Liver (tissue), 8 donors: ENCODE measurements at regions not wholly inside any gene's neighbourhood (a gene's known extent, or its start where the extent isn't known, plus 50 kb on each side); places are given as distances from the start of the nearest gene placed in this dataset.

ENCODE experiments used
- DNase-seq: peaks from one replicate; pipeline ENCODE4 v3.0.0-alpha.2; 2017; ENCODE audit warnings: low spot score
- H3K27ac ChIP-seq, 2 donors: one replicate each; pipeline ENCODE4 v1.7.0; 2013; ENCODE audit warnings: inconsistent platforms in 2 of 2, low read length in 2 of 2, control low read depth in 1 of 2, low read depth in 1 of 2, mild to moderate bottlenecking in 1 of 2
- H3K27me3 ChIP-seq, 4 donors: one replicate each; pipeline versions ENCODE4 v1.6.1 to v1.7.0; 2013; ENCODE audit warnings: low read length in 3 of 4, inconsistent platforms in 1 of 4, mild to moderate bottlenecking in 1 of 4, moderate library complexity in 1 of 4; ENCODE audit not compliant: control insufficient read depth in 4 of 4, insufficient read depth in 4 of 4
- H3K36me3 ChIP-seq, 4 donors: one replicate each; pipeline versions ENCODE4 v1.6.1 to v1.7.0; 2013; ENCODE audit warnings: low read length in 3 of 4, mild to moderate bottlenecking in 3 of 4, low read depth in 1 of 4, moderate library complexity in 1 of 4; ENCODE audit not compliant: control insufficient read depth in 4 of 4, insufficient read depth in 3 of 4
- H3K4me1 ChIP-seq, 4 donors: one replicate each; pipeline versions ENCODE4 v1.6.1 to v1.7.0; 2013; ENCODE audit warnings: low read length in 3 of 4, mild to moderate bottlenecking in 3 of 4, moderate library complexity in 1 of 4; ENCODE audit not compliant: control insufficient read depth in 4 of 4, insufficient read depth in 4 of 4
- H3K4me3 ChIP-seq, 3 donors: one replicate each; pipeline versions ENCODE4 v1.6.1 to v1.7.0; 2013; ENCODE audit warnings: low read length in 3 of 3, control low read depth in 1 of 3, low read depth in 1 of 3, mild to moderate bottlenecking in 1 of 3
- H3K9ac ChIP-seq, 2 donors: one replicate each; pipeline ENCODE4 v1.7.0; 2013; ENCODE audit warnings: low read length in 2 of 2, mild to moderate bottlenecking in 2 of 2, moderate library complexity in 2 of 2, control low read depth in 1 of 2, low read depth in 1 of 2
- H3K9me3 ChIP-seq, 4 donors: one replicate each; pipeline versions ENCODE4 v1.6.1 to v1.7.0; 2013; ENCODE audit warnings: low read length in 3 of 4; ENCODE audit not compliant: control insufficient read depth in 4 of 4
- ATF3 ChIP-seq: IDR thresholded peaks from 2 replicates; pipeline ENCODE4 v1.6.1; 2016; ENCODE audit warnings: antibody characterized with exemption
- CTCF ChIP-seq: fragments of 150-350 bp; IDR thresholded peaks from 2 replicates; pipeline ENCODE4 v1.5.1; 2017; ENCODE audit warnings: improper control_type of control experiment, low read depth, low read length; ENCODE audit not compliant: missing input control
- EGR1 ChIP-seq, 2 donors: IDR thresholded peaks; 2 replicates each; pipeline ENCODE4 v1.6.1; 2016 to 2018; ENCODE audit warnings: antibody characterized with exemption in 2 of 2, low read depth in 2 of 2
- FOXA1 ChIP-seq: IDR thresholded peaks from 2 replicates; pipeline ENCODE4 v1.6.1; 2016; ENCODE audit warnings: antibody characterized with exemption
- FOXA2 ChIP-seq: IDR thresholded peaks from 2 replicates; pipeline ENCODE4 v1.6.1; 2016; ENCODE audit warnings: antibody characterized with exemption
- GABPA ChIP-seq, 2 donors: IDR thresholded peaks in 1 of 2; conservative IDR thresholded peaks in 1 of 2; 2 replicates each; pipeline ENCODE4 v1.6.1; 2016; ENCODE audit warnings: antibody characterized with exemption in 2 of 2, mild to moderate bottlenecking in 1 of 2, moderate library complexity in 1 of 2
- HNF4A ChIP-seq, 2 donors: conservative IDR thresholded peaks; 2 replicates each; pipeline ENCODE4 v1.6.1; 2016; ENCODE audit warnings: antibody characterized with exemption in 2 of 2, mild to moderate bottlenecking in 2 of 2
- HNF4G ChIP-seq: IDR thresholded peaks from 2 replicates; pipeline ENCODE4 v1.6.1; 2016; ENCODE audit warnings: antibody characterized with exemption
- JUND ChIP-seq, 2 donors: IDR thresholded peaks; 2 replicates each; pipeline ENCODE4 v1.6.1; 2016; ENCODE audit warnings: antibody characterized with exemption in 2 of 2
- NR2F2 ChIP-seq: IDR thresholded peaks from 2 replicates; pipeline ENCODE4 v1.6.1; 2016; ENCODE audit warnings: antibody characterized with exemption
- RAD21 ChIP-seq, 2 donors: IDR thresholded peaks; 2 replicates each; pipeline ENCODE4 v1.6.1; 2016; ENCODE audit warnings: antibody characterized with exemption in 2 of 2, mild to moderate bottlenecking in 2 of 2
- REST ChIP-seq: IDR thresholded peaks from 2 replicates; pipeline ENCODE4 v1.6.1; 2016; ENCODE audit warnings: antibody characterized with exemption, mild to moderate bottlenecking
- RXRA ChIP-seq, 2 donors: IDR thresholded peaks; 2 replicates each; pipeline ENCODE4 v1.6.1; 2017 to 2018; ENCODE audit warnings: antibody characterized with exemption in 2 of 2, mild to moderate bottlenecking in 1 of 2
- SP1 ChIP-seq: IDR thresholded peaks from 2 replicates; pipeline ENCODE4 v1.6.1; 2018; ENCODE audit warnings: antibody characterized with exemption, mild to moderate bottlenecking
- TAF1 ChIP-seq: conservative IDR thresholded peaks from 2 replicates; pipeline ENCODE4 v1.6.1; 2016; ENCODE audit warnings: antibody characterized with exemption, mild to moderate bottlenecking
- YY1 ChIP-seq: IDR thresholded peaks from 2 replicates; pipeline ENCODE4 v1.6.1; 2016; ENCODE audit warnings: antibody characterized with exemption, mild to moderate bottlenecking
- ZBTB33 ChIP-seq: IDR thresholded peaks from 2 replicates; pipeline ENCODE4 v1.6.1; 2016; ENCODE audit warnings: antibody characterized with exemption
- WGBS: extraction: QIAGEN DNeasy Blood & Tissue Kit; methylation state at CpG from one replicate; pipeline ENCODE4 v1.1.7; 2013; 5-methylcytosine and 5-hydroxymethylcytosine counted together
- donor health status: healthy.
- donor health status: healthy.
- donor health status: healthy.
- donor health status: healthy.
- donor health status: healthy.

- DNase-seq = no peak
- Histone ChIP-seq H3K4me3 (no peak overlapping the region), H3K9ac (no peak overlapping the region), H3K27me3 (peaks cover 0 to 2% (median 0%) of the 10 kb centered on the region in 4 donors), H3K27ac (no peak overlapping the region), H3K36me3 (no peaks in the 10 kb centered on the region), H3K9me3 (no peaks in the 10 kb centered on the region), H3K4me1 (no peaks in the 10 kb centered on the region)
- TF ChIP-seq EGR1 (IDR thresholded peaks at IDR 0.05; ENCODE audit: low read depth in 2 of 2) = no peak
- no peak for TF ChIP-seq FOXA2
- no peak for TF ChIP-seq HNF4G
- no peak for TF ChIP-seq SP1
- TF ChIP-seq FOXA1 = no peak
- TF ChIP-seq ATF3 = no peak
- TF ChIP-seq HNF4A (conservative IDR thresholded peaks at IDR 0.05) = no peak
- TF ChIP-seq YY1 = no peak
- TF ChIP-seq GABPA (IDR thresholded peaks at IDR 0.05 in 1 of 2, conservative IDR thresholded peaks at IDR 0.05 in 1 of 2) = no peak
- TF ChIP-seq TAF1 = no peak
- TF ChIP-seq REST = no peak
- 96% methylated on average over 2 of the region's 2 CpGs for WGBS
These were observed 73.9 kb upstream of the MAP9 start for GRCh38 chr4:155450676-155451075.

GRCh38 chr4:155445306-155445705 lies 68.5 kb upstream of the MAP9 start:
- Histone ChIP-seq H3K27ac (no peak overlapping the region), H3K27me3 (no peaks in the 10 kb centered on the region), H3K4me3 (no peak overlapping the region), H3K9me3 (no peaks in the 10 kb centered on the region), H3K4me1 (peaks cover 0 to 7% (median 3%) of the 10 kb centered on the region in 4 donors), H3K9ac (no peak overlapping the region), H3K36me3 (no peaks in the 10 kb centered on the region)
- DNase-seq = no peak
- 82% methylated on average over 1 of the region's 1 CpG for WGBS
- no peak for TF ChIP-seq JUND (IDR thresholded peaks at IDR 0.05)
- TF ChIP-seq TAF1 = no peak
- no peak for TF ChIP-seq EGR1 (IDR thresholded peaks at IDR 0.05; ENCODE audit: low read depth in 2 of 2)
- no peak for TF ChIP-seq RXRA (IDR thresholded peaks at IDR 0.05)
- no peak for TF ChIP-seq FOXA1
- no peak for TF ChIP-seq YY1

GRCh38 chr4:155444721-155445120 lies 68.0 kb upstream of the MAP9 start:
- H3K4me1 ChIP-seq = peaks cover 0 to 7% (median 3%) of the 10 kb centered on the region in 4 donors
- 86% methylated on average over 5 of the region's 5 CpGs for WGBS
- no peak for DNase-seq
- H3K9me3 ChIP-seq = peaks cover 0 to 1% (median 0%) of the 10 kb centered on the region in 4 donors
- no peak overlapping the region for H3K4me3 ChIP-seq
- H3K27ac ChIP-seq = no peak overlapping the region
- no peak for TF ChIP-seq FOXA2
- TF ChIP-seq CTCF = no peak
- no peak for TF ChIP-seq EGR1 (IDR thresholded peaks at IDR 0.05; ENCODE audit: low read depth in 2 of 2)
- TF ChIP-seq NR2F2 = no peak
- TF ChIP-seq ZBTB33 = no peak
- TF ChIP-seq HNF4A (conservative IDR thresholded peaks at IDR 0.05) = no peak
- TF ChIP-seq SP1 = no peak
- no peak for TF ChIP-seq YY1
- TF ChIP-seq TAF1 = no peak
- no peak for TF ChIP-seq ATF3
- no peak for TF ChIP-seq GABPA (IDR thresholded peaks at IDR 0.05 in 1 of 2, conservative IDR thresholded peaks at IDR 0.05 in 1 of 2)
- TF ChIP-seq RAD21 (IDR thresholded peaks at IDR 0.05) = no peak
- no peak for TF ChIP-seq RXRA (IDR thresholded peaks at IDR 0.05)
- TF ChIP-seq FOXA1 = no peak
- TF ChIP-seq JUND (IDR thresholded peaks at IDR 0.05) = no peak
- no peaks in the 10 kb centered on the region for H3K36me3 ChIP-seq
- no peak overlapping the region for H3K9ac ChIP-seq
- H3K27me3 ChIP-seq = no peaks in the 10 kb centered on the region
